ENCODE measurements at regions not wholly inside any gene's neighbourhood (a gene's known extent, or its start where the extent isn't known, plus 50 kb on each side); places are given as distances from the start of the nearest gene placed in this dataset.

GRCh38 chr6:108778421-108779186 is 69.6 kb upstream of the ARMC2 start:
- H3K4me3 Mint-ChIP-seq, result no peak overlapping the region
- no peaks in the 10 kb centered on the region for H3K36me3 Mint-ChIP-seq (ENCODE audit: low read depth)
- H3K27me3 Mint-ChIP-seq, result peaks cover 17% of the 10 kb centered on the region
- H3K27ac Mint-ChIP-seq, result peak overlapping the region; percentile 30
- no peaks in the 10 kb centered on the region for H3K9me3 Mint-ChIP-seq
- intact Hi-C loops (cut with micrococcal nuclease), result no loop called here
- peaks cover 31% of the 10 kb centered on the region for H3K4me1 Mint-ChIP-seq (ENCODE audit: low read depth)

- Mint-ChIP-seq H3K27me3 (peaks cover 19% of the 10 kb centered on the region), H3K36me3 (ENCODE audit: low read depth) (no peaks in the 10 kb centered on the region), H3K27ac (peak overlapping the region; percentile 12), H3K4me3 (no peak overlapping the region), H3K9me3 (no peaks in the 10 kb centered on the region), H3K4me1 (ENCODE audit: low read depth) (peaks cover 31% of the 10 kb centered on the region)
- intact Hi-C loops (cut with micrococcal nuclease), result loop anchor here (5.0 to 10.0 kb wide), 3 partner anchors 42 to 295 kb away; no protein-coding TSS in a partner anchor
Observed at GRCh38 chr6:108779536-108780275, 68.5 kb upstream of the ARMC2 start.

GRCh38 chr6:108780784-108781183 is 67.4 kb upstream of the ARMC2 start:
- Mint-ChIP-seq H3K27me3 (peaks cover 21% of the 10 kb centered on the region), H3K9me3 (no peaks in the 10 kb centered on the region), H3K27ac (no peak overlapping the region), H3K4me1 (ENCODE audit: low read depth) (peaks cover 31% of the 10 kb centered on the region), H3K4me3 (no peak overlapping the region), H3K36me3 (ENCODE audit: low read depth) (no peaks in the 10 kb centered on the region)
- intact Hi-C loops (cut with micrococcal nuclease), result loop anchor here (5.0 to 10.0 kb wide), 3 partner anchors 43 to 294 kb away; no protein-coding TSS in a partner anchor

- Mint-ChIP-seq H3K4me1 (ENCODE audit: low read depth) (peaks cover 31% of the 10 kb centered on the region), H3K9me3 (no peaks in the 10 kb centered on the region), H3K27ac (peak overlapping the region; percentile 15), H3K4me3 (peak overlapping the region; percentile 77), H3K27me3 (peaks cover 21% of the 10 kb centered on the region), H3K36me3 (ENCODE audit: low read depth) (no peaks in the 10 kb centered on the region)
- intact Hi-C loops (cut with micrococcal nuclease), result loop anchor here (1.0 to 10.0 kb wide), 4 partner anchors 44 to 293 kb away; no protein-coding TSS in a partner anchor
Observed at GRCh38 chr6:108781419-108782100, 66.7 kb upstream of the ARMC2 start.

- Mint-ChIP-seq H3K36me3 (ENCODE audit: low read depth) (no peaks in the 10 kb centered on the region), H3K9me3 (no peaks in the 10 kb centered on the region), H3K4me3 (peak overlapping the region; percentile 77), H3K27ac (peak overlapping the region; percentile 15), H3K4me1 (ENCODE audit: low read depth) (peaks cover 31% of the 10 kb centered on the region), H3K27me3 (peaks cover 21% of the 10 kb centered on the region)
- intact Hi-C loops (cut with micrococcal nuclease), result loop anchor here (1.0 to 10.0 kb wide), 4 partner anchors 45 to 292 kb away; no protein-coding TSS in a partner anchor
Observed at GRCh38 chr6:108782179-108783041, 65.8 kb upstream of the ARMC2 start.

GRCh38 chr6:108785653-108786052 is 62.6 kb upstream of the ARMC2 start:
- peaks cover 17% of the 10 kb centered on the region for H3K4me1 Mint-ChIP-seq (ENCODE audit: low read depth)
- intact Hi-C loops (cut with micrococcal nuclease), result loop anchor here (10.0 kb wide), 1 partner anchor 289 kb away; no protein-coding TSS in a partner anchor
- H3K9me3 Mint-ChIP-seq, result no peaks in the 10 kb centered on the region
- no peaks in the 10 kb centered on the region for H3K36me3 Mint-ChIP-seq (ENCODE audit: low read depth)
- H3K4me3 Mint-ChIP-seq, result no peak overlapping the region
- no peak overlapping the region for H3K27ac Mint-ChIP-seq
- peaks cover 18% of the 10 kb centered on the region for H3K27me3 Mint-ChIP-seq

- H3K27me3 Mint-ChIP-seq, result peaks cover 6% of the 10 kb centered on the region
- intact Hi-C loops (cut with micrococcal nuclease), result loop anchor here (10.0 kb wide), 1 partner anchor 286 kb away; no protein-coding TSS in a partner anchor
- H3K9me3 Mint-ChIP-seq, result no peaks in the 10 kb centered on the region
- no peaks in the 10 kb centered on the region for H3K36me3 Mint-ChIP-seq (ENCODE audit: low read depth)
- H3K4me1 Mint-ChIP-seq (ENCODE audit: low read depth), result no peaks in the 10 kb centered on the region
- no peak overlapping the region for H3K27ac Mint-ChIP-seq
- no peak overlapping the region for H3K4me3 Mint-ChIP-seq
Observed at GRCh38 chr6:108788416-108788815, 59.8 kb upstream of the ARMC2 start.

- no peaks in the 10 kb centered on the region for H3K4me1 Mint-ChIP-seq (ENCODE audit: low read depth)
- H3K27me3 Mint-ChIP-seq, result peaks cover 5% of the 10 kb centered on the region
- H3K36me3 Mint-ChIP-seq (ENCODE audit: low read depth), result no peaks in the 10 kb centered on the region
- no peaks in the 10 kb centered on the region for H3K9me3 Mint-ChIP-seq
- no peak overlapping the region for H3K4me3 Mint-ChIP-seq
- intact Hi-C loops (cut with micrococcal nuclease), result loop anchor here (10.0 kb wide), 1 partner anchor 285 kb away; no protein-coding TSS in a partner anchor
- H3K27ac Mint-ChIP-seq, result no peak overlapping the region
Observed at GRCh38 chr6:108789475-108789874, 58.7 kb upstream of the ARMC2 start.

GRCh38 chr6:108791700-108792099 is 56.5 kb upstream of the ARMC2 start:
- Mint-ChIP-seq H3K36me3 (ENCODE audit: low read depth) (no peaks in the 10 kb centered on the region), H3K9me3 (no peaks in the 10 kb centered on the region), H3K4me1 (ENCODE audit: low read depth) (peaks cover 5% of the 10 kb centered on the region), H3K27me3 (peaks cover 2% of the 10 kb centered on the region), H3K27ac (no peak overlapping the region), H3K4me3 (no peak overlapping the region)
- intact Hi-C loops (cut with micrococcal nuclease), result no loop called here

- Mint-ChIP-seq H3K36me3 (ENCODE audit: low read depth) (no peaks in the 10 kb centered on the region), H3K4me1 (ENCODE audit: low read depth) (peaks cover 15% of the 10 kb centered on the region), H3K27ac (no peak overlapping the region), H3K9me3 (no peaks in the 10 kb centered on the region), H3K27me3 (peaks cover 12% of the 10 kb centered on the region), H3K4me3 (no peak overlapping the region)
- intact Hi-C loops (cut with micrococcal nuclease), result no loop called here
Observed at GRCh38 chr6:108793516-108794251, 54.5 kb upstream of the ARMC2 start.

- Mint-ChIP-seq H3K4me1 (ENCODE audit: low read depth) (peaks cover 20% of the 10 kb centered on the region), H3K27ac (no peak overlapping the region), H3K27me3 (peaks cover 20% of the 10 kb centered on the region), H3K36me3 (ENCODE audit: low read depth) (no peaks in the 10 kb centered on the region), H3K4me3 (no peak overlapping the region), H3K9me3 (no peaks in the 10 kb centered on the region)
- intact Hi-C loops (cut with micrococcal nuclease), result no loop called here
Observed at GRCh38 chr6:108795122-108795521, 53.1 kb upstream of the ARMC2 start.

GRCh38 chr6:108795814-108796213 is 52.4 kb upstream of the ARMC2 start:
- Mint-ChIP-seq H3K4me1 (ENCODE audit: low read depth) (peaks cover 20% of the 10 kb centered on the region), H3K36me3 (ENCODE audit: low read depth) (no peaks in the 10 kb centered on the region), H3K9me3 (no peaks in the 10 kb centered on the region), H3K27me3 (peaks cover 20% of the 10 kb centered on the region), H3K27ac (no peak overlapping the region), H3K4me3 (no peak overlapping the region)
- intact Hi-C loops (cut with micrococcal nuclease), result no loop called here
